Central memory CD8-positive, alpha-beta T cell (primary cell): ENCODE measurements at regions not wholly inside any gene's neighbourhood (a gene's known extent, or its start where the extent isn't known, plus 50 kb on each side); places are given as distances from the start of the nearest gene placed in this dataset.

Source experiments
- ATAC-seq: fragments of 150-1000 bp; cut with Tn5 transposase; replicated peaks from 2 replicates; pipeline ENCODE4 v1.10.0; 2022; ENCODE audit warnings: mild to moderate bottlenecking, moderate FRiP score, moderate number of reproducible peaks; ENCODE audit not compliant: poor library complexity, severe bottlenecking; ENCODE audit errors: extremely low read depth
- DNase-seq, 2 donors: peaks; one replicate each; pipeline ENCODE4 v3.0.0; 2021; ENCODE audit warnings: low spot score in 2 of 2
- H3K27ac Mint-ChIP-seq: one replicate; pipeline ENCODE4 v1.8.0; 2022; ENCODE audit warnings: low read depth, mild to moderate bottlenecking, moderate library complexity, mixed read lengths
- H3K27me3 Mint-ChIP-seq: one replicate; pipeline ENCODE4 v1.8.0; 2022; ENCODE audit warnings: mixed read lengths
- H3K36me3 Mint-ChIP-seq: one replicate; pipeline ENCODE4 v1.8.0; 2022; ENCODE audit warnings: mild to moderate bottlenecking, moderate library complexity, mixed read lengths; ENCODE audit not compliant: insufficient read depth
- H3K4me1 Mint-ChIP-seq: one replicate; pipeline ENCODE4 v1.8.0; 2022; ENCODE audit warnings: mixed read lengths
- H3K4me3 Mint-ChIP-seq: one replicate; pipeline ENCODE4 v1.8.0; 2022; ENCODE audit warnings: mild to moderate bottlenecking, moderate library complexity, mixed read lengths
- H3K9me3 Mint-ChIP-seq: one replicate; pipeline ENCODE4 v1.8.0; 2022; ENCODE audit warnings: mixed read lengths

DNA sequence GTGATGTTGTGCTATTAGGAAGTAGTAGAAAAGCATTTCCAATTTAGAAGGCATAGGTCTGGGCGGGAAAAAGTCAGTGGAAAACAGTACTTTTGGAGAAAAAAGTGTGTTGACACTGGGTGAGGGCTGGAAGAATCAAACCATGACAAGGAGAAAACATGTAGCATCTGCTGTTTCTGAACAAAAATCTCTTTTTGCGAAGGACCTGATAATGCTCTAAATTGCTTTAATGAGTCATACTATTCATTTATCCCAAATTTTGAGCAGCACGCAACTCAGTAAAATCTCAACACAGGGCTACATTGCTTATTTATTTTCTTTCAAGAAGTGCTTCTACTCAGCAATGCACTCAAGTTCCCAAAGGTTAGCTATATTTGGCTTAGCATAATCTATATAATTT, 292.7 kb downstream of the DIPK2A start:
- Mint-ChIP-seq H3K4me3 (no peak overlapping the region), H3K9me3 (no peaks in the 10 kb centered on the region), H3K27me3 (no peaks in the 10 kb centered on the region), H3K36me3 (no peaks in the 10 kb centered on the region), H3K27ac (no peak overlapping the region), H3K4me1 (no peaks in the 10 kb centered on the region)
- DNase-seq (no peak), ATAC-seq (no peak)

DNA sequence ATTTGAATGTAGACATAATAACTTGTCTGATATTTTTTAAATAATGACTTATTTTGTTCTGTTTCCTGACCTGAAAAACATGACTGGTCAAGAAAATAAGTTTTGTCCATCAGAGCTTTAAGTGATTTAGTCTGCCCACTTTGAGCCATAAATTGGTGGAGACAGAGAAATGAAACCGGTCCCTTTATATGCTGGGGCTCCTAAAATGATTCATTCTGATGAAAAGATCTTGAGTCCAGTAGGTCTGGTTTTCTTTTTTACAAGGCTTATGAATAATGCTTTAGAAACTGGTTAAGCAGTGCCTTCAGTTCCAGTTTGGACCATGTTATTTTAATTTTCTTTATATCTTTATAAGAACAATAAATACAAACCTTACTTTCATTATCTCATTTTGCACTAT, 293.2 kb downstream of the DIPK2A start:
- Mint-ChIP-seq H3K4me1 (no peaks in the 10 kb centered on the region), H3K27ac (no peak overlapping the region)
- ATAC-seq, result no peak

DNA sequence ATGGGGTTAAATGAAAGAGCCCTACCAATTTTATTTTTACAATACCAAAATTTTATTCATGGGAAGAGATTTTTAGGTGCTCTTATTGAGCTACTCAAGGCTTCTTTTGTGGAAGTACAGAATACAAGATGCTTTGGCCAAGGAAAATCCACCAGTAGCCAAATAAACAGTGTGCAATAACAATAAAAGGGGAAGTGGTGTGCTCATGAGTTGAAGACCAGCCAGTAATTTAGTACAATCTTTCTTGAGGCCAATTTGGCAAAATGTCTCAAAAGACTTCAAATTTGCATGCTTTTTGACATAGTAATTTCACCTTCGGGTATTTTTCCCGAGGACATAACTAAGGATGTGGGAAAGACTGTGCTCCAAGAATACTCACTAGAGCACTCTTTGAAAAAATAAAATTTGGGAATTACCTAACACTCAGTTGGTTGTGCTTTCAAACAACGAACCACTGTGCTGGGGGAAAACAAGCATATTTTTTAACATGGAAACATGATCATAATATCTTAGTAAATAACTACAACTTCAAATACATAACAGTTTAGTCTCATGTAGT, 294.0 kb downstream of the DIPK2A start:
- Mint-ChIP-seq H3K9me3 (no peaks in the 10 kb centered on the region), H3K27ac (no peak overlapping the region), H3K27me3 (no peaks in the 10 kb centered on the region), H3K4me3 (no peak overlapping the region), H3K36me3 (no peaks in the 10 kb centered on the region), H3K4me1 (no peaks in the 10 kb centered on the region)
- no peak for ATAC-seq
- no peak for DNase-seq

More for the DNA sequence above, 293.2 kb downstream of the DIPK2A start:
- no peak overlapping the region for H3K4me3 Mint-ChIP-seq
- no peaks in the 10 kb centered on the region for H3K9me3 Mint-ChIP-seq
- no peak for DNase-seq
- no peaks in the 10 kb centered on the region for H3K36me3 Mint-ChIP-seq
- H3K27me3 Mint-ChIP-seq, result no peaks in the 10 kb centered on the region

DNA sequence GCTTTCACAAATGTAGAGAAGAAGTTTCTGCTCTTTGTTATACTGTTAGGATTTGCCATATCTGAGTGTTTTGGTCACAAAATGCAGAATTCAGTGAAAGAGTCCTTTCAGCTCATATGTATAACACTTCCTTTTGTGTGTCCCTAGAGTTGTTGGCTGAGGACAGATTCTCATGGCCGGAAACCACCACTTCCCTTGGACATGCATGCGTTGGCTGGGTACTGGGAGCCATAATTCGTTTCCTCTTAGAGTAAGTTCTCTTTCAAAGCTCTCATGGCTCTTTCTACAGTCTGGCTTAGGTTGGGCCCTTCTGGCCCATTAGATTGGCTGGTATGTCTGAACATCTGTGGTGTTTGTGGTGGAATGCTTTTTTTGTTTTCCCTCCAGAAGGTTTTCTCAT, 298.5 kb downstream of the DIPK2A start:
- Mint-ChIP-seq H3K36me3 (peaks cover 2% of the 10 kb centered on the region), H3K4me3 (no peak overlapping the region), H3K27me3 (no peaks in the 10 kb centered on the region), H3K27ac (no peak overlapping the region), H3K4me1 (peaks cover 4% of the 10 kb centered on the region), H3K9me3 (no peaks in the 10 kb centered on the region)
- ATAC-seq (no peak), DNase-seq (no peak)

DNA sequence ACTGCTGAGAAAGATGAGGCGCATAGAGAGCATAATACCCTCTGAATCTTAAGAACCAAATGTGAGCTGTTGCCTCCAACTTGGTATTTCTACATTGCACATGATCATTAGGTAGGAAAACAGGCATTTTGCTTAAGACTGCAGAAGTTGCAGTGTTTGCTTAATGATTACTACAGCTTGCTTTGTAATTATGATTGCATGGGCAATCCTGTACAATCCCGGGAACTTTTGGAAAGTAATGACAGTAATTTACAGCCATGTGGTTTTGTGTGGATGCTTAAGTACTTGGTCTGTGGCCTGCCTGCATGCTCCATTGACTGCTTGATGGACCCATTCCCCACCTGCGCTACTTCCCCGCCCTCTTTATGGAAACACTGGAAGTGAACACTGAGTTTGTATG, 301.1 kb downstream of the DIPK2A start:
- H3K4me1 Mint-ChIP-seq, result peaks cover 6% of the 10 kb centered on the region
- no peaks in the 10 kb centered on the region for H3K27me3 Mint-ChIP-seq
- H3K27ac Mint-ChIP-seq, result no peak overlapping the region
- H3K36me3 Mint-ChIP-seq, result peaks cover 2% of the 10 kb centered on the region
- H3K9me3 Mint-ChIP-seq, result no peaks in the 10 kb centered on the region
- no peak overlapping the region for H3K4me3 Mint-ChIP-seq
- no peak for DNase-seq
- no peak for ATAC-seq

DNA sequence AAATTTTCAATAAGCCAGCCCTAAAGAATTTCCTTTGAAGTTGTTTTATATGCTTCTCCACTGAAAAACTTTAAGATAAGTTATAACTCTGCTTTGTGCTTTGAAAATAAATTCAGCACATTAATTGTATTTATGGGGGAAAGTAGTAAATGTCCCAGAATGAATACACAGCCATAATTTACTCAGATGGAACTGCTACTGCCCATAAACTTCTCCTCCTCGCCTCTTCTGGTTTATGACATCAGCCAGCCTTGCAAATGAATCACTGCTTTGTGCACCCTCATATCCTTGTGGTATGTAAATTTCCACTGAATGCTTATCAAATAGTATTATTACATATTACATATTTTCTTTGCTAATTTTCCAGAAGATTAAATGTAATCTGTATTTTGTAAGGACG, 302.0 kb downstream of the DIPK2A start:
- DNase-seq (no peak), ATAC-seq (no peak)
- Mint-ChIP-seq H3K4me1 (peaks cover 6% of the 10 kb centered on the region), H3K4me3 (no peak overlapping the region), H3K9me3 (no peaks in the 10 kb centered on the region), H3K27ac (no peak overlapping the region), H3K36me3 (peaks cover 2% of the 10 kb centered on the region), H3K27me3 (no peaks in the 10 kb centered on the region)

- no peak for ATAC-seq
- Mint-ChIP-seq H3K4me3 (no peak overlapping the region), H3K4me1 (peaks cover 6% of the 10 kb centered on the region), H3K36me3 (peaks cover 2% of the 10 kb centered on the region), H3K27me3 (no peaks in the 10 kb centered on the region), H3K9me3 (no peaks in the 10 kb centered on the region), H3K27ac (no peak overlapping the region)
- no peak for DNase-seq
These were observed 303.4 kb downstream of the DIPK2A start for GRCh38 chr3:144275005-144275404.

- Mint-ChIP-seq H3K36me3 (no peaks in the 10 kb centered on the region), H3K9me3 (no peaks in the 10 kb centered on the region), H3K27me3 (no peaks in the 10 kb centered on the region), H3K27ac (no peak overlapping the region), H3K4me3 (no peak overlapping the region), H3K4me1 (no peaks in the 10 kb centered on the region)
- DNase-seq (no peak), ATAC-seq (no peak)
These were observed 310.7 kb downstream of the DIPK2A start for GRCh38 chr3:144282313-144282712.

DNA sequence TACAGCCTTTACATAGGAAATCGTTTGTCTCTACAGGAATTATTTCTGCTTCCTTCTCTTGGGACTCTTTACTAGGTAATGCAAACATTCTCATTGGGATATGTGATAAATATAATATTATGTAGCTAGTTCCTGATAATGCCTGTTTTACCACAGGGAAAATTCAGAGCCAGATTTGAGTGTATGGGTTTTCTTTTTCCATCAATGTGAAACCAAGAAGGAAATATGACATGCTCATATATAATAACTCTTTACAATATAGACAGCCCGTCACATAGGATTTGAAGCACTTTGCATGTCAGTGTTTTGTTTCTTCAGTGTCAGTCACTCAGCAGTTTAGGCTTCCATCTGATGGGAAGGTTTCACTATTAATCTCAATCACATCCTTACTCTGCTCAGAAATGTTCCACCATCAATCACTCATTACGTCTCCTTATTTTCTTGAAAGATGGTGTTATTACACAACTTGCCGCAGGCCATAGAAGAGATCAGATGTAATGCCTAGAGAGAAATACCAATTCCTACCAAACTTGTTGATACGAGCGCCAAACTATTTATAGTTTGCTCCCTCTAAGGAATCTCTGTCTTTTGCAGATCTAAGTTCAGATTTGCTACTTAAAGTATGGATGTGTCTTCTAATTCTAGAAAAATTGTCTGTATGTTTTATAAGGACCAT, 314.8 kb downstream of the DIPK2A start:
- ATAC-seq, result no peak
- Mint-ChIP-seq H3K4me3 (no peak overlapping the region), H3K9me3 (no peaks in the 10 kb centered on the region), H3K36me3 (no peaks in the 10 kb centered on the region), H3K27ac (no peak overlapping the region), H3K4me1 (no peaks in the 10 kb centered on the region), H3K27me3 (no peaks in the 10 kb centered on the region)
- DNase-seq, result no peak

GRCh38 chr3:144287001-144287400, 315.4 kb downstream of the DIPK2A start:
- H3K36me3 Mint-ChIP-seq, result no peaks in the 10 kb centered on the region
- no peaks in the 10 kb centered on the region for H3K27me3 Mint-ChIP-seq
- ATAC-seq, result no peak
- DNase-seq, result no peak
- no peaks in the 10 kb centered on the region for H3K9me3 Mint-ChIP-seq
- no peaks in the 10 kb centered on the region for H3K4me1 Mint-ChIP-seq
- H3K27ac Mint-ChIP-seq, result no peak overlapping the region
- no peak overlapping the region for H3K4me3 Mint-ChIP-seq

DNA sequence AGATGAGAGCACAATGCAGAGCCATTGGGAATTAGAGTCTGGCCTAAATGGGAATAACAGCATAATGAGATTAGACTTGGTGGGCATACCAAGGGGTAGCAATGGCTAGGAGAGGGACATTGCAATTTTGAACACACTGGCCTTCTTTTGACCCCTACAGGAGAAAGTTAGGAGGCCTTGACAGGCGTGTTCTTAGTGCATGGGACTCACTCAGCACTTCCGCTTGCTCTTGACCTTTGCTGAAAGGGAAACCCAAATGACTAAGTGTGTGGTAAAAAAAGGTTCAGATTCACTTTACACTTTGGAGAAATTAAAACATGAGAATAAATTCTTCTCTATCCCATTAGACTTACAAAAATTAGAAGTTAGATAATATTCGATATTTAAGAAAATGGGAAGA, 317.4 kb downstream of the DIPK2A start:
- no peaks in the 10 kb centered on the region for H3K9me3 Mint-ChIP-seq
- H3K4me3 Mint-ChIP-seq, result no peak overlapping the region
- ATAC-seq (no peak), DNase-seq (no peak)
- H3K4me1 Mint-ChIP-seq, result no peaks in the 10 kb centered on the region
- no peaks in the 10 kb centered on the region for H3K36me3 Mint-ChIP-seq
- no peak overlapping the region for H3K27ac Mint-ChIP-seq
- H3K27me3 Mint-ChIP-seq, result no peaks in the 10 kb centered on the region

DNA sequence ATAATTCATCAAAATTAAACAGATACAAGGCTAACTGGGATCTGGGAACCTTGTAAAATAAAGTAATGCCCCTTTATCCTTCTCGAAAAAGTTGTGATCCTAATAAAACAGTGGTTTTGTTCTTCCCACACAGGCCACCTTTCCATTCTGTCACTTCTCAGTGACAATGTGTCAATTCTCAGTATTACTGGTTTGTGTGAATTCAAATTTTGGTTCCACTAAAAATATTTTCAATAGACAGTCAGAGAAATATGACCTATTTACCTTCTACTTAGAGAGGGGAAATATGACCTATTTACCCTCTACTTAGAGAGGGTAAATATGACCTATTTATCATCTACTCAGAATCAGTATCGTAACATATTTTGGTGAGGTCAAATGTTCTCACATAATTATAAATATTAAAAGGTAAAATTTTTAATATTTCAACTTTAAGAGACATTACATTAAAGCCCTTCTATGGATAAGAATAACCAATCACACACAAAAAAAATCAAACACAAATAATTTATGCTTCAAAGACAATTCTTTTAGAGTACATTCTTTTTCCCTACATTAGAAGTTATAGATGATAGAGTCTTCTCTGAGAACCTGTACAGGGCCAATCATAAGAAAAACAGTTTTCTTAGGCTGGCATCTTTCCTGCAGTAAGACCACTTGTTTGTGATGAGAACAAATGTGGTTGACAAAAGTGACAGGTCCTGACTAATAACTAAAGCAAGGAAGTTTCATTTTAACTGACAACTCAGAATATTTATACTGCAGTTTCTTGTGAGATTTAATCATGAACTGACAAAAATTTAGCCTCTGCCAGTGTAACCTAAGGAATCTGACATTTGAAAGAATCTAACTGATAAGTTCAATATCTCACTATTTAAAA, 323.3 kb downstream of the DIPK2A start:
- Mint-ChIP-seq H3K4me1 (peaks cover 10% of the 10 kb centered on the region), H3K36me3 (no peaks in the 10 kb centered on the region), H3K27me3 (no peaks in the 10 kb centered on the region), H3K27ac (peak overlapping the region; percentile 42), H3K9me3 (peaks cover under 1% of the 10 kb centered on the region), H3K4me3 (peak overlapping the region; percentile 45)
- ATAC-seq, result peak; percentile 69
- DNase-seq, result no peak

DNA sequence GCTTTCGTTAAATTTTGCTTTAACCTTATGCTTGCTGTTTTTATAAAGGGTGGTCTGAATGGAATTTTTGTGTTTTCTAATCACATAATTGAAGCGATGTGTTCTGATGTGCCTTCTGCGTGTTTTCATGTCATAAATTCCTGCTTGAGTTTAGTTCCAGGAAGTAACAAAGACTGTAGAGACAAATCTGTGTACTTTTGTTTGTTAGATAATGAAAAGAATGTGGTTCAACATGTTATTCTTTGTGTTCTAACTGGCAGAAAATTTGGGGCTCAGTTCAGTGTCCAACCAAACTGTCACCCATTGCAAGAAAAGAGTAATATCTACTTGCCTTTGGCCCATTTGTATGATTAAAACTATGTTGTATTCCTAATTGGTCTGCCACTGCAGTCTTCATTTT, 324.0 kb downstream of the DIPK2A start:
- H3K4me3 Mint-ChIP-seq, result peak overlapping the region; percentile 45

More for the DNA sequence above, 324.0 kb downstream of the DIPK2A start:
- H3K27me3 Mint-ChIP-seq, result no peaks in the 10 kb centered on the region
- DNase-seq, result no peak
- peaks cover 6% of the 10 kb centered on the region for H3K9me3 Mint-ChIP-seq
- no peak for ATAC-seq
- peak overlapping the region; percentile 42 for H3K27ac Mint-ChIP-seq
- H3K4me1 Mint-ChIP-seq, result peaks cover 10% of the 10 kb centered on the region
- no peaks in the 10 kb centered on the region for H3K36me3 Mint-ChIP-seq
